ENCODE measurements at regions not wholly inside any gene's neighbourhood (a gene's known extent, or its start where the extent isn't known, plus 50 kb on each side); places are given as distances from the start of the nearest gene placed in this dataset.

DNA sequence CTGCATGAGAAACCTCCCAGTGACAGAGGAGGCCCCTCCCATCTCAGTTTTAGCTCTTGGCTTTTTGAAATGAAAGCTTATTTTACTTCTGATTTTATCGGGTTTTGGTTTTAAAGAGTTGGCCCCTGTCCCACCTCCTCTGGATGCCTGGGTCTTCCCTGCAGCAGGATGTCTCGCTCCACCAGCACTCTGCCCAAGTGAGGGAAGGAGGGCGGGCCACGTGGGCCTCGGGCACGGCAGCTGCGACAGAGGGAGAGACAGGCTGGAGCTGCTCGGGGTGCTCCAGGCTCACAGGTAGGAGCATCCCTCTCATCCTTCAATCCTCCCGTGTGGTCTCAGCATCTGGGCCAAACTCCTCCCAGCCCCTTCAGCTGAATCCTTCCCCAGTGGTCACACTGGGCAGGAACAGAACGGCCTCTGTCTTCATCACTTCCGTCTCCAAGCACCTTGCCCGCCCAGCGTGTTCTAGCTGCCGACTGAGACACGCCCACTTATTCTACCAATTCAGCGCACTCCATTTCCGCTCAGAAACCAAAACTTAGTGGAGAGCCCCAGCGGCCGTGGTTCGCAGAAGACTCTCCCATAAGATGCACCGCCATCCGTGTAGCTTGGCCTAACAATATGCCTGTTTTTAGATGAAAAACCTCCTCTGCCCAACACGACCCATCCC is 222.9 kb downstream of the GLRX3 start:
- H3K4me1 Mint-ChIP-seq, result no peaks in the 10 kb centered on the region
- H3K36me3 Mint-ChIP-seq (ENCODE audit: low read depth), result no peaks in the 10 kb centered on the region
- H3K27me3 Mint-ChIP-seq, result peaks cover 18% of the 10 kb centered on the region
- ATAC-seq, result no peak
- no peak for DNase-seq
- no peaks in the 10 kb centered on the region for H3K9me3 ChIP-seq (ENCODE audit: control insufficient read depth, low read length, poor library complexity, severe bottlenecking)
- H3K27ac Mint-ChIP-seq, result no peak overlapping the region
- H3K4me3 Mint-ChIP-seq, result no peak overlapping the region

GRCh38 chr10:130359711-130360110 is 223.5 kb downstream of the GLRX3 start:
- no peaks in the 10 kb centered on the region for H3K36me3 Mint-ChIP-seq (ENCODE audit: low read depth)
- no peaks in the 10 kb centered on the region for H3K9me3 ChIP-seq (ENCODE audit: control insufficient read depth, low read length, poor library complexity, severe bottlenecking)
- DNase-seq (no peak), ATAC-seq (no peak)
- no peak overlapping the region for H3K27ac Mint-ChIP-seq
- H3K4me1 Mint-ChIP-seq, result no peaks in the 10 kb centered on the region
- H3K27me3 Mint-ChIP-seq, result peaks cover 14% of the 10 kb centered on the region
- no peak overlapping the region for H3K4me3 Mint-ChIP-seq

DNA sequence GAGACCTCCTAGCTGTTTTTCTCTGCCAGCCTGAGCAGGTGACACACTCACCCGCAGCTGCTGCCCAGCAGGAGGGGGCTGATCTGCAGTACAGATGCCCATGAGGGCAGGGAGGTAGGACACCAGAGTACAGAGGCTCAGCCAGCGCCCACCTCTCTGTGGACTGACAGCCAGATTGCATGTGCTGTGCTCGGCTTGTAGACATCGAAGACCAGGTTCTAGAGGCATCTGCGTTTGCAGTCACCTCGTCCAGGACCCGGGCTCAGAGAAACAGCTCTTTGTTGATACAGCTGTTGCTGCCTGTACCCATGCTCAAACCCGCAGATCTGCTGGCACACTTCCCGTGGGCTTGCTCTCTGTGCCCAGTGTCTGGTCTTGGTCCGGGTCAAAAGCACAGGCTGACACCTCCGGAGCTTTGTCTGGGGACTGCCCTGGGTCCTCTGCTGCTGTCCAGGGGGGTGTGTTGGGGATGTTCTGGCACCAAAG is 224.7 kb downstream of the GLRX3 start:
- H3K4me3 Mint-ChIP-seq, result no peak overlapping the region
- H3K27ac Mint-ChIP-seq, result no peak overlapping the region
- no peaks in the 10 kb centered on the region for H3K9me3 ChIP-seq (ENCODE audit: control insufficient read depth, low read length, poor library complexity, severe bottlenecking)
- DNase-seq (no peak), ATAC-seq (no peak)
- no peaks in the 10 kb centered on the region for H3K4me1 Mint-ChIP-seq
- H3K36me3 Mint-ChIP-seq (ENCODE audit: low read depth), result no peaks in the 10 kb centered on the region
- H3K27me3 Mint-ChIP-seq, result peaks cover 14% of the 10 kb centered on the region

DNA sequence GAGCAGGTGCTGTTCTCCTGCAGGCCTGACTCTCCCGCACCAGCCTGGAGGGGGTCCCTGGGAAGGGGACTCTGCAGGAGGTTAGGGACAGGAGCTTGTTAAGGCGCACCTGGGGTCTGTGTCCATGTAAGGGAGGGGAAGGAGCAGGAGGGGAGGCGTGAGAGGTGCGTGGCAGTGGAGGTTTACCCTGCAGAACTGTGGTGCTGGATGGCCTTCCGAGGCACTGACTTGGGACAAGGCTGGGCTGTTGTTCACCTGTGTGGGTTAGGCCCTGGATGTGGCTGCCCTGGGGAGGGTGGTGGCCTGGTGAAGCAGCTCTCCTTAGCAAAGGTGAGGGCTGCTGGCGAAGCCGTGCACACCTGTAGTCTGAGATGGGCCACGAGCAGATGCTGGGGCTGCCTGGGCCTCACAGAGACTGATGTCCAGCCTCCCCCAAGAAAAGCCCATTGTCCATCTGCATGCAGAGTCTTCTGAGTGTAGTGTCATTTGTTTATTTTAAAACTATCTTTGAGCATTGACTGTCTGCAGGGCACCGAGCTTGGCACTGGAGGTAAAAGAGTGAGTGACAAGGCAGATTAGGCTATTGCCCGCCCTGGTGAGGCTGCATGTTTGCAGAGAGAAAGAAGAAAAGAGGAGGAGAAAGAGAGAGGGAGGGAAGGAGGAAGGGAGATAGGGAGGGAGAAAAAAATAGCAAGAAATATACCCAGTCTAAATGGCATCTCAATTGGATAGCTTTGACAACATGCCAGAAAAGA is 225.3 kb downstream of the GLRX3 start:
- DNase-seq, result no peak
- no peaks in the 10 kb centered on the region for H3K9me3 ChIP-seq (ENCODE audit: control insufficient read depth, low read length, poor library complexity, severe bottlenecking)
- Mint-ChIP-seq H3K27me3 (peaks cover 14% of the 10 kb centered on the region), H3K27ac (no peak overlapping the region), H3K4me1 (no peaks in the 10 kb centered on the region), H3K36me3 (ENCODE audit: low read depth) (no peaks in the 10 kb centered on the region), H3K4me3 (no peak overlapping the region)
- no peak for ATAC-seq

- H3K36me3 Mint-ChIP-seq (ENCODE audit: low read depth), result no peaks in the 10 kb centered on the region
- DNase-seq (no peak), ATAC-seq (no peak)
Measured at GRCh38 chr10:130362308-130362761, 226.1 kb downstream of the GLRX3 start.

DNA sequence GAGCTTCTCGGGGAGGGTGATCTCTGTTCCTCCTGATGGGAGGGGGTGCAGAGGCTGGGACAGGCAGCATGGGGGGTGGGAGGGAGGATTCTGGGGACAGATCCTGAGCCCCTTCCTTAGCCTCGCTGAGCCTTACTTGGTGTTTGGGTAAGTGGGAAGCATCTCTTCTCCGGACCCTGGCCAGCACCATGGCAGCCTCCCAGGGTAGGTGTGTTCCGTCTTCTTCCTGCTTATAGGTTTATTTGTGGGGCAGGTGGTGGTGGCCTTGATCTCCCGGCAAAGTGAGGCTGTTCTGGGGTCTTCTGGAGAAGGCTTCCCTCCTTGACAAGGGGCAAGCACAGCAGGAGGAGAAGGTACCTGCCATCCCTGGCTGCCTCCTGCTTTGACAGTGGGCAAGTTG is 226.9 kb downstream of the GLRX3 start:
- no peak overlapping the region for H3K4me3 Mint-ChIP-seq
- no peak for ATAC-seq
- no peaks in the 10 kb centered on the region for H3K36me3 Mint-ChIP-seq (ENCODE audit: low read depth)
- H3K9me3 ChIP-seq (ENCODE audit: control insufficient read depth, low read length, poor library complexity, severe bottlenecking), result no peaks in the 10 kb centered on the region
- H3K27ac Mint-ChIP-seq, result no peak overlapping the region
- H3K27me3 Mint-ChIP-seq, result peaks cover 14% of the 10 kb centered on the region
- no peaks in the 10 kb centered on the region for H3K4me1 Mint-ChIP-seq
- DNase-seq, result no peak

More at GRCh38 chr10:130362308-130362761, 226.1 kb downstream of the GLRX3 start:
- Mint-ChIP-seq H3K4me1 (no peaks in the 10 kb centered on the region), H3K27me3 (peaks cover 14% of the 10 kb centered on the region), H3K4me3 (no peak overlapping the region), H3K27ac (no peak overlapping the region)
- no peaks in the 10 kb centered on the region for H3K9me3 ChIP-seq (ENCODE audit: control insufficient read depth, low read length, poor library complexity, severe bottlenecking)

DNA sequence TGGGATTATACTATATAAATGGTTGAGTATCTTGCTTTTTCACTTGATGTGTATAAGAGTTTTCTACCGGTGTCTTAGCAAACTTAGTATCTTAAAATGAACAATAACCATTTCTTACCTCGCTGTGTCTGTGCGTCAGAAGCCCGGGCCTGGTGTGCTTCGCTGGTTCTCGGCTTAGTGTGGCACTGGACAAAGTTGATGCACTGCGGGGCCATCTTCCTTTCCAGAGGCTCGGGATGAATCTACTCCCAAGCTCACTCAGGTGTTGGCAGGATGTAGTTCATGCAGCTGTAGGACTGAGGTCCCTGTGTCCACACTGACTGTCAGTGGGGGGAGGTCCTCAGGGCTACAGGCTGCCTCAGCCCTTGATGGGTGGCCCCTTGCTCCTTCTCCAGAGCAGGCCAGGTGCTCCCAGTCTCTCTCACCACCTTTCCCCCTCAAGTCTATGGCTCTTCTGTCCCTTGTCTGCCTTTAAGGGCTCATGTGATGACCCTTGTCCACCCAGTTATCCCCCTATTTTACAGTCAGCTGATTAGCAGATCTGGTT is 227.8 kb downstream of the GLRX3 start:
- DNase-seq, result no peak
- H3K4me3 Mint-ChIP-seq, result no peak overlapping the region
- no peaks in the 10 kb centered on the region for H3K36me3 Mint-ChIP-seq (ENCODE audit: low read depth)
- no peak for ATAC-seq
- H3K27ac Mint-ChIP-seq, result no peak overlapping the region
- H3K27me3 Mint-ChIP-seq, result peaks cover 19% of the 10 kb centered on the region
- H3K4me1 Mint-ChIP-seq, result no peaks in the 10 kb centered on the region
- no peaks in the 10 kb centered on the region for H3K9me3 ChIP-seq (ENCODE audit: control insufficient read depth, low read length, poor library complexity, severe bottlenecking)

- no peak overlapping the region for H3K27ac Mint-ChIP-seq
- H3K4me3 Mint-ChIP-seq, result no peak overlapping the region
- no peaks in the 10 kb centered on the region for H3K9me3 ChIP-seq (ENCODE audit: control insufficient read depth, low read length, poor library complexity, severe bottlenecking)
- no peaks in the 10 kb centered on the region for H3K36me3 Mint-ChIP-seq (ENCODE audit: low read depth)
- H3K27me3 Mint-ChIP-seq, result peaks cover 25% of the 10 kb centered on the region
- no peaks in the 10 kb centered on the region for H3K4me1 Mint-ChIP-seq
- DNase-seq, result no peak
- no peak for ATAC-seq
Measured at GRCh38 chr10:130364631-130365411, 228.6 kb downstream of the GLRX3 start.

DNA sequence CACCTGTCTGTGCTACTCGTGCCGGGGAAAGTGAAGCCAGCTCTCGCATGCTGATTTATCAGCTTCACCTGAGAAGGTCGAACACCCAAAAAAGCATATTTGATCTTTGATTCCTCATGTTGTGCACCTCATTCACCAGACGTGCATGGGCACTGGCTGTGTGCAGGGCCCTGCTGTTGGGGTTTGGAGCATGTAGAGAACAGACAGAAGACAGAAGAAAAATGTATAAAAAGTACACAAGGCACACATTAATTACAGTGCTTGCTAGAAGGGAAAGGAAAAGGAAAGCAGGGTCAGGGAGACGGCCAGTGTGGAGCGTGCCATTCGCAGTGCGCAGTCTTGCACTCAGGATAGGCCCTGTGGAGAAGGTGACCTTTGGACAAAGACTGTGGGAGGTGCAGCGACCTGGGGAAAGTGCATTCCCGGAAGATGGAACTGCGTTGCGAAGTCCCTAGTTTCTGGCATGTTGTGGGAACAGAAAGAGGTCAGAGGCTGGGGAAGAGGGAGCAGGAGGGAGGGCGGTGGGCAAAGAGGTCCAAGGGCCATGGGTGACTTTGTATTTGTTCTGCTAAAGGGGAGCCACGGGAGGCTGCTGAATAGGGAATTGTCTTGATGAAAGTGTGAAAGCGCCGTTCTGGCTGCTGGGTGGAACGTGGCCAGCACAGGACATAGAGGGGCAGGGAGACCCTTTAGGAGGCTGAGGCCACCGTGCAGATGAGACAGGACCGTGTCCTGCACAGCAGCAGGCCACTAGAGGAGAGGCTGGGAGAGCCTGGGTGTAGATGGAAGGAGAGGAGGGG is 232.8 kb downstream of the GLRX3 start:
- H3K9me3 ChIP-seq (ENCODE audit: control insufficient read depth, low read length, poor library complexity, severe bottlenecking), result no peaks in the 10 kb centered on the region
- Mint-ChIP-seq H3K27ac (no peak overlapping the region), H3K27me3 (peaks cover 18% of the 10 kb centered on the region), H3K4me1 (no peaks in the 10 kb centered on the region), H3K4me3 (no peak overlapping the region), H3K36me3 (ENCODE audit: low read depth) (no peaks in the 10 kb centered on the region)
- DNase-seq (no peak), ATAC-seq (no peak)

GRCh38 chr10:130369645-130370381 is 233.6 kb downstream of the GLRX3 start:
- Mint-ChIP-seq H3K36me3 (ENCODE audit: low read depth) (no peaks in the 10 kb centered on the region), H3K4me1 (no peaks in the 10 kb centered on the region), H3K4me3 (no peak overlapping the region), H3K27ac (no peak overlapping the region), H3K27me3 (peaks cover 22% of the 10 kb centered on the region)
- ATAC-seq (no peak), DNase-seq (no peak)
- no peaks in the 10 kb centered on the region for H3K9me3 ChIP-seq (ENCODE audit: control insufficient read depth, low read length, poor library complexity, severe bottlenecking)

DNA sequence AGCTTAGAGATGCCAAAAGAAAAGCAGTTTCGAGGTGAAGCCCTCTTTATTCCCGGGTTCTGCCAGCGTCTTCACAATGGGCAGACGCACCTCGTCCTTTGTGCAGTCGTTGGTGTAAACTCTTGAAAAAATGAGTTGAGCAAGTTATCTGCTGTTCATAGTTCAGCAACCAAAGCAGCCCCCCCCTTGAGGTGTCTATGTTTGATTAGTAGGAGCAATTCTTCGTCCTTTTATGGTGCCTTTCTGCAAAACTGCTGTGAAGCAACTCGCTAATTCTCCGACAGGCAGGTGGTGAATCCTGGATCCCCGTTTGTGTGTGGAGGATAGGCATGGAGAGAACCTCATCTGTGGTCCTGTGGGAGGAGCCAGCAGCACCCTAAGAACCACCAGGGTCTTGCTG is 234.5 kb downstream of the GLRX3 start:
- H3K27ac Mint-ChIP-seq, result no peak overlapping the region
- peaks cover 22% of the 10 kb centered on the region for H3K27me3 Mint-ChIP-seq
- DNase-seq, result no peak
- H3K4me1 Mint-ChIP-seq, result no peaks in the 10 kb centered on the region
- H3K36me3 Mint-ChIP-seq (ENCODE audit: low read depth), result no peaks in the 10 kb centered on the region
- no peaks in the 10 kb centered on the region for H3K9me3 ChIP-seq (ENCODE audit: control insufficient read depth, low read length, poor library complexity, severe bottlenecking)
- no peak for ATAC-seq
- H3K4me3 Mint-ChIP-seq, result no peak overlapping the region

GRCh38 chr10:130371156-130371555 is 235.0 kb downstream of the GLRX3 start:
- Mint-ChIP-seq H3K4me3 (no peak overlapping the region), H3K27me3 (peaks cover 22% of the 10 kb centered on the region), H3K4me1 (no peaks in the 10 kb centered on the region), H3K36me3 (ENCODE audit: low read depth) (no peaks in the 10 kb centered on the region), H3K27ac (no peak overlapping the region)
- ATAC-seq (no peak), DNase-seq (no peak)
- H3K9me3 ChIP-seq (ENCODE audit: control insufficient read depth, low read length, poor library complexity, severe bottlenecking), result no peaks in the 10 kb centered on the region

All from T-helper 17 cell (primary cell).